ENCODE measurements at regions not wholly inside any gene's neighbourhood (a gene's known extent, or its start where the extent isn't known, plus 50 kb on each side); places are given as distances from the start of the nearest gene placed in this dataset.

- Histone ChIP-seq H3K9me3 (ENCODE audit: control insufficient read depth in 2 of 3, insufficient read depth in 1 of 3, low read length in 3 of 3) (no peaks in the 10 kb centered on the region), H3K27me3 (ENCODE audit: control insufficient read depth, insufficient read depth, low read length) (no peaks in the 10 kb centered on the region), H3K27ac (ENCODE audit: low read depth in 2 of 2, low read length in 2 of 2) (no peak overlapping the region), H3K9ac (ENCODE audit: low read length in 3 of 3) (no peak overlapping the region), H3K36me3 (ENCODE audit: control insufficient read depth in 2 of 3, insufficient read depth in 3 of 3, low read length in 3 of 3) (no peaks in the 10 kb centered on the region), H3K4me3 (ENCODE audit: low read length in 3 of 3) (no peak overlapping the region), H3K4me1 (ENCODE audit: control insufficient read depth in 2 of 3, insufficient read depth in 2 of 3, low read depth in 1 of 3, low read length in 3 of 3) (no peaks in the 10 kb centered on the region)
- DNase-seq = no peak
- FAIRE-seq = no peak
- intact Hi-C loops (cut with DNase I) = no loop called here
- TF ChIP-seq, protein P1, sequence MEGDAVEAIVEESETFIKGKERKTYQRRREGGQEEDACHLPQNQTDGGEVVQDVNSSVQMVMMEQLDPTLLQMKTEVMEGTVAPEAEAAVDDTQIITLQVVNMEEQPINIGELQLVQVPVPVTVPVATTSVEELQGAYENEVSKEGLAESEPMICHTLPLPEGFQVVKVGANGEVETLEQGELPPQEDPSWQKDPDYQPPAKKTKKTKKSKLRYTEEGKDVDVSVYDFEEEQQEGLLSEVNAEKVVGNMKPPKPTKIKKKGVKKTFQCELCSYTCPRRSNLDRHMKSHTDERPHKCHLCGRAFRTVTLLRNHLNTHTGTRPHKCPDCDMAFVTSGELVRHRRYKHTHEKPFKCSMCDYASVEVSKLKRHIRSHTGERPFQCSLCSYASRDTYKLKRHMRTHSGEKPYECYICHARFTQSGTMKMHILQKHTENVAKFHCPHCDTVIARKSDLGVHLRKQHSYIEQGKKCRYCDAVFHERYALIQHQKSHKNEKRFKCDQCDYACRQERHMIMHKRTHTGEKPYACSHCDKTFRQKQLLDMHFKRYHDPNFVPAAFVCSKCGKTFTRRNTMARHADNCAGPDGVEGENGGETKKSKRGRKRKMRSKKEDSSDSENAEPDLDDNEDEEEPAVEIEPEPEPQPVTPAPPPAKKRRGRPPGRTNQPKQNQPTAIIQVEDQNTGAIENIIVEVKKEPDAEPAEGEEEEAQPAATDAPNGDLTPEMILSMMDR (IDR thresholded peaks at IDR 0.05; ENCODE audit: borderline replicate concordance, extremely low read depth, insufficient read depth) = no peak
Measured at GRCh38 chr16:61379311-61379710, 656.9 kb downstream of the CDH8 start.

DNA sequence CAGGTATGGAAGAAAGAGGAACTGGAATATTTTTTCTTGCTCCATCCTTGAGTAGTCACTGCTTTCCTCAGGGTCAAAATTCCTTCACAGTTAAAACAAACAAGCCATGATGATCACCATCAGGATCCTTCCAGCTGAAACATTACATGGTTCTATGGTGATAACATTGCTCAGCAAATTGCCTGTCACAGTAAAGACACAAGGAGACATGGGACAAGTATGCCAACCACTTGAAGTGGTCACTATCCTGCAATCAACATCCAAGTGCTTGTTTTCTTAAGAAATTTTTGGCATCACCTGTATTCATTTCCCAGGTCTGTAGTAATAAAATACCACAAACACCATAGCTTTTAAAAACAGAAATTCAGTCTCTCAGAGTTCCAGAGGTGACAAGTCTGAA is 662.2 kb downstream of the CDH8 start:
- DNase-seq = no peak
- no peak for FAIRE-seq
- TF ChIP-seq, protein P1 (IDR thresholded peaks at IDR 0.05; ENCODE audit: borderline replicate concordance, extremely low read depth, insufficient read depth) = no peak
- intact Hi-C loops (cut with DNase I) = no loop called here
- H3K27ac ChIP-seq (ENCODE audit: low read depth in 2 of 2, low read length in 2 of 2) = no peak overlapping the region
- H3K9me3 ChIP-seq (ENCODE audit: control insufficient read depth in 2 of 3, insufficient read depth in 1 of 3, low read length in 3 of 3) = no peaks in the 10 kb centered on the region
- H3K27me3 ChIP-seq (ENCODE audit: control insufficient read depth, insufficient read depth, low read length) = no peaks in the 10 kb centered on the region
- H3K36me3 ChIP-seq (ENCODE audit: control insufficient read depth in 2 of 3, insufficient read depth in 3 of 3, low read length in 3 of 3) = no peaks in the 10 kb centered on the region
- no peak overlapping the region for H3K4me3 ChIP-seq (ENCODE audit: low read length in 3 of 3)
- H3K4me1 ChIP-seq (ENCODE audit: control insufficient read depth in 2 of 3, insufficient read depth in 2 of 3, low read depth in 1 of 3, low read length in 3 of 3) = no peaks in the 10 kb centered on the region
- no peak overlapping the region for H3K9ac ChIP-seq (ENCODE audit: low read length in 3 of 3)

- H3K9me3 ChIP-seq (ENCODE audit: control insufficient read depth in 2 of 3, insufficient read depth in 1 of 3, low read length in 3 of 3) = no peaks in the 10 kb centered on the region
- H3K9ac ChIP-seq (ENCODE audit: low read length in 3 of 3) = no peak overlapping the region
- H3K36me3 ChIP-seq (ENCODE audit: control insufficient read depth in 2 of 3, insufficient read depth in 3 of 3, low read length in 3 of 3) = no peaks in the 10 kb centered on the region
- TF ChIP-seq, protein P1 (IDR thresholded peaks at IDR 0.05; ENCODE audit: borderline replicate concordance, extremely low read depth, insufficient read depth) = no peak
- H3K27me3 ChIP-seq (ENCODE audit: control insufficient read depth, insufficient read depth, low read length) = no peaks in the 10 kb centered on the region
- intact Hi-C loops (cut with DNase I) = no loop called here
- no peak overlapping the region for H3K4me3 ChIP-seq (ENCODE audit: low read length in 3 of 3)
- DNase-seq (no peak), FAIRE-seq (no peak)
- H3K4me1 ChIP-seq (ENCODE audit: control insufficient read depth in 2 of 3, insufficient read depth in 2 of 3, low read depth in 1 of 3, low read length in 3 of 3) = no peaks in the 10 kb centered on the region
- no peak overlapping the region for H3K27ac ChIP-seq (ENCODE audit: low read depth in 2 of 2, low read length in 2 of 2)
Measured at GRCh38 chr16:61371881-61372280, 664.4 kb downstream of the CDH8 start.

- Histone ChIP-seq H3K4me3 (ENCODE audit: low read length in 3 of 3) (no peak overlapping the region), H3K27me3 (ENCODE audit: control insufficient read depth, insufficient read depth, low read length) (no peaks in the 10 kb centered on the region), H3K27ac (ENCODE audit: low read depth in 2 of 2, low read length in 2 of 2) (no peak overlapping the region), H3K4me1 (ENCODE audit: control insufficient read depth in 2 of 3, insufficient read depth in 2 of 3, low read depth in 1 of 3, low read length in 3 of 3) (no peaks in the 10 kb centered on the region), H3K9me3 (ENCODE audit: control insufficient read depth in 2 of 3, insufficient read depth in 1 of 3, low read length in 3 of 3) (no peaks in the 10 kb centered on the region), H3K36me3 (ENCODE audit: control insufficient read depth in 2 of 3, insufficient read depth in 3 of 3, low read length in 3 of 3) (no peaks in the 10 kb centered on the region), H3K9ac (ENCODE audit: low read length in 3 of 3) (no peak overlapping the region)
- intact Hi-C loops (cut with DNase I) = no loop called here
- DNase-seq (no peak), FAIRE-seq (no peak)
- TF ChIP-seq, protein P1 (IDR thresholded peaks at IDR 0.05; ENCODE audit: borderline replicate concordance, extremely low read depth, insufficient read depth) = no peak
Measured at GRCh38 chr16:61371388-61371787, 664.9 kb downstream of the CDH8 start.

Data from kidney (tissue), 13 donors.